ENCODE measurements at regions not wholly inside any gene's neighbourhood (a gene's known extent, or its start where the extent isn't known, plus 50 kb on each side); places are given as distances from the start of the nearest gene placed in this dataset.

DNA sequence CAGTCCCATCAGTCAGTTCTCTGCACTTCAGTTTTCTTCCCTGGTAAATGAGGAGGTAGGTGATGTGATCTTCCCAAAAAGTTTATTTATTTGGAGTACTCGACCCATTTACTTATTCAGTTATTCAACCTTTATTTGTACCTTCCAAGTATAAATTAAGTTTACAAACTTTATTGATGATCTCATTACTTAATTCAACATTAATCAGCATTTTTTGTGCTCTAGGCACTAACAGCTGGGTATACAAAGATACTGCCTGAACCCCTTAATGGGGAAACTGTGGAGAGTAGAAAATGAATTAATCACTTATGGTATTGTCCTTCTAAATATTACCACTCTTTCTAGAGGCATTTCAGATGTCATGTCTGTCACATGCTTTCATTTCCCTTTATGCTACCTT is 293.3 kb downstream of the DLEU7 start:
- Histone ChIP-seq H3K27ac (no peak overlapping the region), H3K9me3 (no peaks in the 10 kb centered on the region), H3K36me3 (replicated peaks in 1 of 2; ENCODE audit: insufficient read depth in 1 of 2, low read depth in 2 of 2) (no peaks in the 10 kb centered on the region), H3K4me3 (no peak overlapping the region), H3K4me1 (no peaks in the 10 kb centered on the region), H3K27me3 (no peaks in the 10 kb centered on the region)
- intact Hi-C loops (cut with DNase I) = no loop called here
- no peak for DNase-seq
- TF ChIP-seq POLR2A (IDR thresholded peaks at IDR 0.05) = no peak
- TF ChIP-seq, protein P1, sequence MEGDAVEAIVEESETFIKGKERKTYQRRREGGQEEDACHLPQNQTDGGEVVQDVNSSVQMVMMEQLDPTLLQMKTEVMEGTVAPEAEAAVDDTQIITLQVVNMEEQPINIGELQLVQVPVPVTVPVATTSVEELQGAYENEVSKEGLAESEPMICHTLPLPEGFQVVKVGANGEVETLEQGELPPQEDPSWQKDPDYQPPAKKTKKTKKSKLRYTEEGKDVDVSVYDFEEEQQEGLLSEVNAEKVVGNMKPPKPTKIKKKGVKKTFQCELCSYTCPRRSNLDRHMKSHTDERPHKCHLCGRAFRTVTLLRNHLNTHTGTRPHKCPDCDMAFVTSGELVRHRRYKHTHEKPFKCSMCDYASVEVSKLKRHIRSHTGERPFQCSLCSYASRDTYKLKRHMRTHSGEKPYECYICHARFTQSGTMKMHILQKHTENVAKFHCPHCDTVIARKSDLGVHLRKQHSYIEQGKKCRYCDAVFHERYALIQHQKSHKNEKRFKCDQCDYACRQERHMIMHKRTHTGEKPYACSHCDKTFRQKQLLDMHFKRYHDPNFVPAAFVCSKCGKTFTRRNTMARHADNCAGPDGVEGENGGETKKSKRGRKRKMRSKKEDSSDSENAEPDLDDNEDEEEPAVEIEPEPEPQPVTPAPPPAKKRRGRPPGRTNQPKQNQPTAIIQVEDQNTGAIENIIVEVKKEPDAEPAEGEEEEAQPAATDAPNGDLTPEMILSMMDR (IDR thresholded peaks at IDR 0.05) = no peak
- 77 to 79% methylated on average over 1 of the region's 1 CpG for WGBS, 2 donors
- no peak for ATAC-seq

DNA sequence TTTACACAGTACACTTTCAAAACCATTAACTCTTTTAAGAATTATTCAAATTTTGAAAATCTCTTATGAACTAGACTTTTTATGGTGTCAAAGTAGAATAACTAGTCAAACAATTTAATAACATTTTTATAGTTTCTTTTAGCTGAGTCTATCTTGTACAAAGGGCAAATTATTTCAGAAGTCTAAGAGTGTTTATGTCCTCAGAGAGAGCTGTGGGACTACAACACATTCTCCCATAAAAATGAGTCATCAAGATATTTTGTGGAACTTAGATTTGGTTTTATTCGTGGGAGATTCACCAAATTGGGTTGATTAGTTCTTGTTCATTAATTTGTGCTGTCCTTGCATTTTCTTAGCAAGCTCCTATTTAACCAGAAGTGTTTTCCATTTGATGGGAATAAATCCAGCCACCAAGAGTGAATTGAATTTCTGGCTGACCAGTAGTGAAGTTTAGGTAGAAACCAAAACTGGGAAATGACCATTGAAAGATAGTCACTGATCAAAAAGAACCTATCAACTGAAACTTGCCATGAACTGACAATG is 291.0 kb downstream of the DLEU7 start:
- intact Hi-C loops (cut with DNase I) = no loop called here
- H3K27me3 ChIP-seq = no peaks in the 10 kb centered on the region
- H3K27ac ChIP-seq = no peak overlapping the region
- DNase-seq (no peak), ATAC-seq (no peak)
- H3K4me1 ChIP-seq = no peaks in the 10 kb centered on the region
- no peak overlapping the region for H3K4me3 ChIP-seq
- 62 to 79% methylated on average over 1 of the region's 1 CpG for WGBS, 2 donors
- no peaks in the 10 kb centered on the region for H3K9me3 ChIP-seq
- no peaks in the 10 kb centered on the region for H3K36me3 ChIP-seq (replicated peaks in 1 of 2; ENCODE audit: insufficient read depth in 1 of 2, low read depth in 2 of 2)
- no peak for TF ChIP-seq POLR2A (IDR thresholded peaks at IDR 0.05)
- TF ChIP-seq, protein P1 (IDR thresholded peaks at IDR 0.05) = no peak

DNA sequence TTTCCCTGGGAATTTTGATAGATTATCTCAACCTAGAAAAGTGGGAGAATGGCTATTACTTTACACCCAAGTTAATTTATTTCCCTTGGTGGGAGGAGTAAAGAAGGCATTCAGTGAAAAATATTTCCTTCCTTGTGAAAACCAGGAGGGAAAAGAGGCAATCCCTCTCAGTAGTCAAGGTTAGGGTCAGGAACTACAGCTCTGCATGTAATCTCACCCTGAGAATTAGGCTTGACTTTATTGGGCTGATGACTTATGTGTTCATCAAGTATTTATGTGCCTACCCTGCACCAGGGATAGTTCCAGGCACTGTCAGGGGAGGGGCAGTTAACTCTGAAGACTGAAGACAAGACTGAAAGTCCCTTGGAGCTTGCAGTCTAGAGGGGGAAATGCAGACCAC is 281.8 kb downstream of the DLEU7 start:
- DNase-seq (no peak), ATAC-seq (no peak)
- intact Hi-C loops (cut with DNase I) = no loop called here

DNA sequence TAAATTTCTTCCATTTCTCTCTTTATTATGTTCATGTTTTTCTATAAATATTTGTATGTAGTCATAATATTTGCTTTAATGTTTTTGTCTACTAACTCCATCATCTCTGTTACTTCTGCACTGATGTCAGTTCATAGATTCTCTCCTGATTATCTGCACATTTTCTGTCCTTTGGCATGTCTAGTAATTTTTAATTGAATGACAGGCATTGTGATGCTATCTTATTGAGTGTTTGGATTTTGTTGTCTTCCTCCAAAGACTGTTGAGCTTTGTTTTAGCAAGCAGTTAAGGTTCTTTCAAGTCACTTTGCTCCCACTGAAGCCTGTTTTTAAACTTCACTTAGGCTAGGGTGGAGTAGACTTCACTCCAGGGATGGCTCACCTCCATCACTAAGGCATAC is 276.8 kb downstream of the DLEU7 start:
- intact Hi-C loops (cut with DNase I) = no loop called here
- Histone ChIP-seq H3K36me3 (replicated peaks in 1 of 2; ENCODE audit: insufficient read depth in 1 of 2, low read depth in 2 of 2) (no peaks in the 10 kb centered on the region), H3K27ac (no peak overlapping the region), H3K9me3 (no peaks in the 10 kb centered on the region), H3K4me1 (no peaks in the 10 kb centered on the region), H3K4me3 (no peak overlapping the region), H3K27me3 (no peaks in the 10 kb centered on the region)
- TF ChIP-seq, protein P1 (IDR thresholded peaks at IDR 0.05) = no peak
- no peak for TF ChIP-seq POLR2A (IDR thresholded peaks at IDR 0.05)
- DNase-seq (no peak), ATAC-seq (no peak)

More for the DNA sequence above, 281.8 kb downstream of the DLEU7 start:
- TF ChIP-seq, protein P1 (IDR thresholded peaks at IDR 0.05) = no peak
- no peak for TF ChIP-seq POLR2A (IDR thresholded peaks at IDR 0.05)
- Histone ChIP-seq H3K27ac (no peak overlapping the region), H3K27me3 (no peaks in the 10 kb centered on the region), H3K36me3 (replicated peaks in 1 of 2; ENCODE audit: insufficient read depth in 1 of 2, low read depth in 2 of 2) (no peaks in the 10 kb centered on the region), H3K4me1 (no peaks in the 10 kb centered on the region), H3K9me3 (no peaks in the 10 kb centered on the region), H3K4me3 (no peak overlapping the region)

DNA sequence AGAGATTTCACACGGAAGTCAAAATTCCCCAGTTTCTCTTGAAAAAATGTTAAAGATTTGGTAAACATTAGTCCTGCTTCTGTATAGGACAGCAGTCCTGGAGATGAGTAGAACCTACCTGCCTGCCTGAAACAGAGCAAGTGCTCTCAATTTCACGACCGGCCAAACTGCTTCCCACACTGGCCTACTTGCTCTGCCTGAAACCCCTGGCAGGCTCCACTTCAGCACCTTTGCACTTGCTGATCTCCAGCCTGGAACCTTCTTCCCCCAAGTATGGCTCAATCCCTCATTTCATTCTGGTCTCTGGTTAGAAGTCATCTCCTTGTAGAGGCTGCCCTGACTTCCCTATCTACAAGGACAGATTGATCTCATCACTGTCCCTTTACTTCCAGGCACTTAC is 271.4 kb downstream of the DLEU7 start:
- peaks cover 18% of the 10 kb centered on the region for H3K4me1 ChIP-seq
- no peaks in the 10 kb centered on the region for H3K9me3 ChIP-seq
- no peaks in the 10 kb centered on the region for H3K36me3 ChIP-seq (replicated peaks in 1 of 2; ENCODE audit: insufficient read depth in 1 of 2, low read depth in 2 of 2)
- ATAC-seq (no peak), DNase-seq (no peak)
- H3K27me3 ChIP-seq = no peaks in the 10 kb centered on the region
- 58 to 67% methylated on average over 3 of the region's 3 CpGs for WGBS, 2 donors
- no peak for TF ChIP-seq POLR2A (IDR thresholded peaks at IDR 0.05)
- TF ChIP-seq, protein P1 (IDR thresholded peaks at IDR 0.05) = no peak
- H3K4me3 ChIP-seq = no peak overlapping the region
- intact Hi-C loops (cut with DNase I) = no loop called here
- H3K27ac ChIP-seq = no peak overlapping the region

All from body of pancreas (tissue), 4 donors.